HL-60 (cell line): ENCODE measurements at regions not wholly inside any gene's neighbourhood (a gene's known extent, or its start where the extent isn't known, plus 50 kb on each side); places are given as distances from the start of the nearest gene placed in this dataset.
"Not testable (repeated sequence)": the region's sequence is repeated elsewhere in the genome, so short reads cannot be mapped to it uniquely, and the experiment has no call there.

Source experiments
- GABPA ChIP-seq: IDR thresholded peaks from 2 replicates; pipeline ENCODE4 v1.6.1; 2012; ENCODE audit warnings: low read depth
- POLR2AphosphoS5 ChIP-seq: IDR thresholded peaks from 2 replicates; pipeline ENCODE4 v1.6.1; 2012; ENCODE audit warnings: low read depth
- TF ChIP-seq, protein P1 (sequence below): IDR thresholded peaks from one replicate; pipeline ENCODE4 v1.5.1; 2011; ENCODE audit warnings: low read length, control low read depth, inconsistent platforms; ENCODE audit not compliant: insufficient read depth
- TF ChIP-seq, protein P2 (sequence below): IDR thresholded peaks from 2 replicates; pipeline ENCODE4 v1.6.1; 2012; ENCODE audit warnings: low read depth; ENCODE audit not compliant: insufficient replicate concordance

GRCh38 chr1:812535-813127, 111.1 kb upstream of the SAMD11 start:
- TF ChIP-seq, protein P1, sequence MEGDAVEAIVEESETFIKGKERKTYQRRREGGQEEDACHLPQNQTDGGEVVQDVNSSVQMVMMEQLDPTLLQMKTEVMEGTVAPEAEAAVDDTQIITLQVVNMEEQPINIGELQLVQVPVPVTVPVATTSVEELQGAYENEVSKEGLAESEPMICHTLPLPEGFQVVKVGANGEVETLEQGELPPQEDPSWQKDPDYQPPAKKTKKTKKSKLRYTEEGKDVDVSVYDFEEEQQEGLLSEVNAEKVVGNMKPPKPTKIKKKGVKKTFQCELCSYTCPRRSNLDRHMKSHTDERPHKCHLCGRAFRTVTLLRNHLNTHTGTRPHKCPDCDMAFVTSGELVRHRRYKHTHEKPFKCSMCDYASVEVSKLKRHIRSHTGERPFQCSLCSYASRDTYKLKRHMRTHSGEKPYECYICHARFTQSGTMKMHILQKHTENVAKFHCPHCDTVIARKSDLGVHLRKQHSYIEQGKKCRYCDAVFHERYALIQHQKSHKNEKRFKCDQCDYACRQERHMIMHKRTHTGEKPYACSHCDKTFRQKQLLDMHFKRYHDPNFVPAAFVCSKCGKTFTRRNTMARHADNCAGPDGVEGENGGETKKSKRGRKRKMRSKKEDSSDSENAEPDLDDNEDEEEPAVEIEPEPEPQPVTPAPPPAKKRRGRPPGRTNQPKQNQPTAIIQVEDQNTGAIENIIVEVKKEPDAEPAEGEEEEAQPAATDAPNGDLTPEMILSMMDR, result not testable (repeated sequence)
- not testable (repeated sequence) for TF ChIP-seq POLR2AphosphoS5, GABPA
- TF ChIP-seq, protein P2, sequence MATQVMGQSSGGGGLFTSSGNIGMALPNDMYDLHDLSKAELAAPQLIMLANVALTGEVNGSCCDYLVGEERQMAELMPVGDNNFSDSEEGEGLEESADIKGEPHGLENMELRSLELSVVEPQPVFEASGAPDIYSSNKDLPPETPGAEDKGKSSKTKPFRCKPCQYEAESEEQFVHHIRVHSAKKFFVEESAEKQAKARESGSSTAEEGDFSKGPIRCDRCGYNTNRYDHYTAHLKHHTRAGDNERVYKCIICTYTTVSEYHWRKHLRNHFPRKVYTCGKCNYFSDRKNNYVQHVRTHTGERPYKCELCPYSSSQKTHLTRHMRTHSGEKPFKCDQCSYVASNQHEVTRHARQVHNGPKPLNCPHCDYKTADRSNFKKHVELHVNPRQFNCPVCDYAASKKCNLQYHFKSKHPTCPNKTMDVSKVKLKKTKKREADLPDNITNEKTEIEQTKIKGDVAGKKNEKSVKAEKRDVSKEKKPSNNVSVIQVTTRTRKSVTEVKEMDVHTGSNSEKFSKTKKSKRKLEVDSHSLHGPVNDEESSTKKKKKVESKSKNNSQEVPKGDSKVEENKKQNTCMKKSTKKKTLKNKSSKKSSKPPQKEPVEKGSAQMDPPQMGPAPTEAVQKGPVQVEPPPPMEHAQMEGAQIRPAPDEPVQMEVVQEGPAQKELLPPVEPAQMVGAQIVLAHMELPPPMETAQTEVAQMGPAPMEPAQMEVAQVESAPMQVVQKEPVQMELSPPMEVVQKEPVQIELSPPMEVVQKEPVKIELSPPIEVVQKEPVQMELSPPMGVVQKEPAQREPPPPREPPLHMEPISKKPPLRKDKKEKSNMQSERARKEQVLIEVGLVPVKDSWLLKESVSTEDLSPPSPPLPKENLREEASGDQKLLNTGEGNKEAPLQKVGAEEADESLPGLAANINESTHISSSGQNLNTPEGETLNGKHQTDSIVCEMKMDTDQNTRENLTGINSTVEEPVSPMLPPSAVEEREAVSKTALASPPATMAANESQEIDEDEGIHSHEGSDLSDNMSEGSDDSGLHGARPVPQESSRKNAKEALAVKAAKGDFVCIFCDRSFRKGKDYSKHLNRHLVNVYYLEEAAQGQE, result not testable (repeated sequence)
